GM23338 (cell line): ENCODE measurements at regions not wholly inside any gene's neighbourhood (a gene's known extent, or its start where the extent isn't known, plus 50 kb on each side); places are given as distances from the start of the nearest gene placed in this dataset.
A peak's percentile ranks its signal among the peaks of the same experiment; 100 is the strongest.

Experiments used
- ATAC-seq: fragments of 200-7000 bp; cut with Tn5 transposase; 3 replicates; pipeline ENCODE4 v1.9.1; 2020
- DNase-seq: peaks from one replicate; pipeline ENCODE4 v3.0.0-alpha.2; 2015; ENCODE audit warnings: low spot score
- H2AFZ ChIP-seq: fragments of 200-600 bp; sonication (generic); 2 replicates; pipeline ENCODE4 v1.8.0; 2016; ENCODE audit warnings: antibody characterized with exemption, mild to moderate bottlenecking, moderate library complexity
- H3F3A ChIP-seq: fragments of 200-600 bp; sonication (generic); replicated peaks from 2 replicates; pipeline ENCODE4 v1.8.0; 2017; ENCODE audit warnings: antibody characterized with exemption, mixed run types, low read depth
- H3K27ac ChIP-seq: fragments of 200-600 bp; sonication (generic); 2 replicates; pipeline ENCODE4 v1.6.1; 2016; ENCODE audit warnings: low read depth
- H3K27me3 ChIP-seq: fragments of 200-600 bp; sonication (generic); 2 replicates; pipeline ENCODE4 v1.8.0; 2016; ENCODE audit warnings: mild to moderate bottlenecking, mixed run types, moderate library complexity; ENCODE audit not compliant: insufficient read depth
- H3K36me3 ChIP-seq: fragments of 200-600 bp; sonication (generic); 2 replicates; pipeline ENCODE4 v1.8.0; 2016; ENCODE audit warnings: mild to moderate bottlenecking; ENCODE audit not compliant: insufficient read depth
- H3K4me1 ChIP-seq: fragments of 200-600 bp; sonication (generic); 2 replicates; pipeline ENCODE4 v1.8.0; 2016; ENCODE audit warnings: mild to moderate bottlenecking, moderate library complexity; ENCODE audit not compliant: insufficient read depth
- H3K4me2 ChIP-seq: fragments of 200-600 bp; sonication (generic); 2 replicates; pipeline ENCODE4 v1.7.1; 2017; ENCODE audit warnings: mixed run types
- H3K4me3 ChIP-seq: fragments of 200-600 bp; sonication (generic); 2 replicates; pipeline ENCODE4 v1.6.1; 2016; ENCODE audit warnings: mixed run types
- H3K79me2 ChIP-seq: fragments of 200-600 bp; sonication (generic); replicated peaks from 2 replicates; pipeline ENCODE4 v1.8.0; 2017; ENCODE audit warnings: mild to moderate bottlenecking; ENCODE audit not compliant: insufficient read depth
- H3K9me2 ChIP-seq: fragments of 200-600 bp; sonication (generic); 2 replicates; pipeline ENCODE4 v1.8.0; 2017; ENCODE audit not compliant: insufficient read depth
- H4K20me1 ChIP-seq: fragments of 200-600 bp; sonication (generic); replicated peaks from 2 replicates; pipeline ENCODE4 v1.8.0; 2017; ENCODE audit warnings: mild to moderate bottlenecking; ENCODE audit not compliant: insufficient read depth
- H3K27ac Mint-ChIP-seq: 2 replicates; pipeline ENCODE4 v1.8.0; 2020; ENCODE audit warnings: inconsistent platforms, mild to moderate bottlenecking, moderate library complexity, mixed read lengths
- H3K27me3 Mint-ChIP-seq: 3 replicates; pipeline ENCODE4 v1.8.0; 2022; ENCODE audit warnings: low read depth, mild to moderate bottlenecking, moderate library complexity, mixed read lengths, inconsistent platforms; ENCODE audit not compliant: insufficient read depth, poor library complexity
- H3K36me3 Mint-ChIP-seq: 3 replicates; pipeline ENCODE4 v1.8.0; 2021; ENCODE audit warnings: low read depth, mild to moderate bottlenecking, inconsistent platforms, moderate library complexity, mixed read lengths
- H3K4me1 Mint-ChIP-seq: 3 replicates; pipeline ENCODE4 v1.8.0; 2020; ENCODE audit warnings: mild to moderate bottlenecking, inconsistent platforms, mixed read lengths
- H3K4me3 Mint-ChIP-seq: 3 replicates; pipeline ENCODE4 v1.8.0; 2021; ENCODE audit warnings: moderate library complexity, mild to moderate bottlenecking, inconsistent platforms, mixed read lengths
- H3K9me3 Mint-ChIP-seq: 3 replicates; pipeline ENCODE4 v1.8.0; 2020; ENCODE audit warnings: moderate library complexity, mild to moderate bottlenecking, inconsistent platforms, mixed read lengths
- CREB1 ChIP-seq: fragments of 250-450 bp; sonication (Bioruptor Pico); IDR thresholded peaks from 2 replicates; pipeline ENCODE4 v1.5.0; 2020; ENCODE audit warnings: low read depth, mild to moderate bottlenecking, moderate library complexity
- EZH2phosphoT487 ChIP-seq: fragments of 200-600 bp; sonication (generic); IDR thresholded peaks from one replicate; pipeline ENCODE4 v1.8.1; 2018; ENCODE audit warnings: antibody characterized with exemption; ENCODE audit not compliant: unreplicated experiment
- JUNB ChIP-seq: IDR thresholded peaks from one replicate; pipeline ENCODE4 v1.6.1; 2016; ENCODE audit warnings: antibody characterized with exemption; ENCODE audit not compliant: unreplicated experiment
- POLR2AphosphoS5 ChIP-seq: IDR thresholded peaks from 2 replicates; pipeline ENCODE4 v1.6.1; 2016; ENCODE audit warnings: antibody characterized with exemption, low read depth
- ZNF114 ChIP-seq: fragments of 250-450 bp; sonication (Bioruptor Pico); IDR thresholded peaks from 2 replicates; pipeline ENCODE4 v1.5.0; 2020; ENCODE audit warnings: mild to moderate bottlenecking, moderate library complexity
- TF ChIP-seq, protein P1 (sequence below): fragments of 250-450 bp; sonication (Bioruptor Pico); IDR thresholded peaks from 2 replicates; pipeline ENCODE4 v1.5.0; 2020; ENCODE audit warnings: mild to moderate bottlenecking, moderate library complexity
- TF ChIP-seq, protein P2 (sequence below), 2 experiments: fragments of 200-600 bp in 1 of 2; sonication (generic) in 1 of 2; conservative IDR thresholded peaks; 2 replicates each; pipeline versions ENCODE4 v1.5.1 to v1.6.1; 2016 to 2017; ENCODE audit warnings: antibody characterized with exemption in 2 of 2, low read depth in 2 of 2, mild to moderate bottlenecking in 2 of 2, moderate library complexity in 1 of 2

DNA sequence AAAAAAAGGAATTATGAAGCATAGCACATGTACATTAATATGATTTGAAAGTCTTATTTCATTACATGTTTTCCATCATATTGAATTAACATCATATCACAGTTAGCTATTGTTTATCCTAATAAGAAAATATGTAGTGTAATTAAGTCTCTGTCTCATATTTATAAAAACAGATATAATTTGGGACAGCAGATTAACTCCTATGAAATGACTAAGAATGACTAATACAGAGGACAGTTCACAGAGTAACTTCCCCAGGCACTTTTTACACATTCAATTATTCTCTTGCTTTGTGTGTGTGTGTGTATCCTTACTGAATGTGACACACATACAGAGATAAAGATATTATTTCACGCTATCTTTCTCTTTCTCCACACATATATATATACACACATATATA, 2400.9 kb upstream of the C9orf72 start (continued):
- TF ChIP-seq, protein P1, sequence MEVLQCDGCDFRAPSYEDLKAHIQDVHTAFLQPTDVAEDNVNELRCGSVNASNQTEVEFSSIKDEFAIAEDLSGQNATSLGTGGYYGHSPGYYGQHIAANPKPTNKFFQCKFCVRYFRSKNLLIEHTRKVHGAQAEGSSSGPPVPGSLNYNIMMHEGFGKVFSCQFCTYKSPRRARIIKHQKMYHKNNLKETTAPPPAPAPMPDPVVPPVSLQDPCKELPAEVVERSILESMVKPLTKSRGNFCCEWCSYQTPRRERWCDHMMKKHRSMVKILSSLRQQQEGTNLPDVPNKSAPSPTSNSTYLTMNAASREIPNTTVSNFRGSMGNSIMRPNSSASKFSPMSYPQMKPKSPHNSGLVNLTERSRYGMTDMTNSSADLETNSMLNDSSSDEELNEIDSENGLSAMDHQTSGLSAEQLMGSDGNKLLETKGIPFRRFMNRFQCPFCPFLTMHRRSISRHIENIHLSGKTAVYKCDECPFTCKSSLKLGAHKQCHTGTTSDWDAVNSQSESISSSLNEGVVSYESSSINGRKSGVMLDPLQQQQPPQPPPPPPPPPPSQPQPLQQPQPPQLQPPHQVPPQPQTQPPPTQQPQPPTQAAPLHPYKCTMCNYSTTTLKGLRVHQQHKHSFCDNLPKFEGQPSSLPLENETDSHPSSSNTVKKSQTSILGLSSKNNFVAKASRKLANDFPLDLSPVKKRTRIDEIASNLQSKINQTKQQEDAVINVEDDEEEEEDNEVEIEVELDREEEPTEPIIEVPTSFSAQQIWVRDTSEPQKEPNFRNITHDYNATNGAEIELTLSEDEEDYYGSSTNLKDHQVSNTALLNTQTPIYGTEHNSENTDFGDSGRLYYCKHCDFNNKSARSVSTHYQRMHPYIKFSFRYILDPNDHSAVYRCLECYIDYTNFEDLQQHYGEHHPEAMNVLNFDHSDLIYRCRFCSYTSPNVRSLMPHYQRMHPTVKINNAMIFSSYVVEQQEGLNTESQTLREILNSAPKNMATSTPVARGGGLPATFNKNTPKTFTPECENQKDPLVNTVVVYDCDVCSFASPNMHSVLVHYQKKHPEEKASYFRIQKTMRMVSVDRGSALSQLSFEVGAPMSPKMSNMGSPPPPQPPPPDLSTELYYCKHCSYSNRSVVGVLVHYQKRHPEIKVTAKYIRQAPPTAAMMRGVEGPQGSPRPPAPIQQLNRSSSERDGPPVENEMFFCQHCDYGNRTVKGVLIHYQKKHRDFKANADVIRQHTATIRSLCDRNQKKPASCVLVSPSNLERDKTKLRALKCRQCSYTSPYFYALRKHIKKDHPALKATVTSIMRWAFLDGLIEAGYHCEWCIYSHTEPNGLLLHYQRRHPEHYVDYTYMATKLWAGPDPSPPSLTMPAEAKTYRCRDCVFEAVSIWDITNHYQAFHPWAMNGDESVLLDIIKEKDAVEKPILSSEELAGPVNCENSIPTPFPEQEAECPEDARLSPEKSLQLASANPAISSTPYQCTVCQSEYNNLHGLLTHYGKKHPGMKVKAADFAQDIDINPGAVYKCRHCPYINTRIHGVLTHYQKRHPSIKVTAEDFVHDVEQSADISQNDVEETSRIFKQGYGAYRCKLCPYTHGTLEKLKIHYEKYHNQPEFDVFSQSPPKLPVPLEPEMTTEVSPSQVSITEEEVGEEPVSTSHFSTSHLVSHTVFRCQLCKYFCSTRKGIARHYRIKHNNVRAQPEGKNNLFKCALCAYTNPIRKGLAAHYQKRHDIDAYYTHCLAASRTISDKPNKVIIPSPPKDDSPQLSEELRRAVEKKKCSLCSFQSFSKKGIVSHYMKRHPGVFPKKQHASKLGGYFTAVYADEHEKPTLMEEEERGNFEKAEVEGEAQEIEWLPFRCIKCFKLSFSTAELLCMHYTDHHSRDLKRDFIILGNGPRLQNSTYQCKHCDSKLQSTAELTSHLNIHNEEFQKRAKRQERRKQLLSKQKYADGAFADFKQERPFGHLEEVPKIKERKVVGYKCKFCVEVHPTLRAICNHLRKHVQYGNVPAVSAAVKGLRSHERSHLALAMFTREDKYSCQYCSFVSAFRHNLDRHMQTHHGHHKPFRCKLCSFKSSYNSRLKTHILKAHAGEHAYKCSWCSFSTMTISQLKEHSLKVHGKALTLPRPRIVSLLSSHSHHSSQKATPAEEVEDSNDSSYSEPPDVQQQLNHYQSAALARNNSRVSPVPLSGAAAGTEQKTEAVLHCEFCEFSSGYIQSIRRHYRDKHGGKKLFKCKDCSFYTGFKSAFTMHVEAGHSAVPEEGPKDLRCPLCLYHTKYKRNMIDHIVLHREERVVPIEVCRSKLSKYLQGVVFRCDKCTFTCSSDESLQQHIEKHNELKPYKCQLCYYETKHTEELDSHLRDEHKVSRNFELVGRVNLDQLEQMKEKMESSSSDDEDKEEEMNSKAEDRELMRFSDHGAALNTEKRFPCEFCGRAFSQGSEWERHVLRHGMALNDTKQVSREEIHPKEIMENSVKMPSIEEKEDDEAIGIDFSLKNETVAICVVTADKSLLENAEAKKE (CRISPR knock-in tag), result no peak
- TF ChIP-seq JUNB (no peak), POLR2AphosphoS5 (no peak), CREB1 (CRISPR knock-in tag) (no peak), ZNF114 (CRISPR knock-in tag) (no peak)
- TF ChIP-seq, protein P2, sequence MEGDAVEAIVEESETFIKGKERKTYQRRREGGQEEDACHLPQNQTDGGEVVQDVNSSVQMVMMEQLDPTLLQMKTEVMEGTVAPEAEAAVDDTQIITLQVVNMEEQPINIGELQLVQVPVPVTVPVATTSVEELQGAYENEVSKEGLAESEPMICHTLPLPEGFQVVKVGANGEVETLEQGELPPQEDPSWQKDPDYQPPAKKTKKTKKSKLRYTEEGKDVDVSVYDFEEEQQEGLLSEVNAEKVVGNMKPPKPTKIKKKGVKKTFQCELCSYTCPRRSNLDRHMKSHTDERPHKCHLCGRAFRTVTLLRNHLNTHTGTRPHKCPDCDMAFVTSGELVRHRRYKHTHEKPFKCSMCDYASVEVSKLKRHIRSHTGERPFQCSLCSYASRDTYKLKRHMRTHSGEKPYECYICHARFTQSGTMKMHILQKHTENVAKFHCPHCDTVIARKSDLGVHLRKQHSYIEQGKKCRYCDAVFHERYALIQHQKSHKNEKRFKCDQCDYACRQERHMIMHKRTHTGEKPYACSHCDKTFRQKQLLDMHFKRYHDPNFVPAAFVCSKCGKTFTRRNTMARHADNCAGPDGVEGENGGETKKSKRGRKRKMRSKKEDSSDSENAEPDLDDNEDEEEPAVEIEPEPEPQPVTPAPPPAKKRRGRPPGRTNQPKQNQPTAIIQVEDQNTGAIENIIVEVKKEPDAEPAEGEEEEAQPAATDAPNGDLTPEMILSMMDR (conservative IDR thresholded peaks at IDR 0.05; ENCODE audit: low read depth in 2 of 2), result no peak

DNA sequence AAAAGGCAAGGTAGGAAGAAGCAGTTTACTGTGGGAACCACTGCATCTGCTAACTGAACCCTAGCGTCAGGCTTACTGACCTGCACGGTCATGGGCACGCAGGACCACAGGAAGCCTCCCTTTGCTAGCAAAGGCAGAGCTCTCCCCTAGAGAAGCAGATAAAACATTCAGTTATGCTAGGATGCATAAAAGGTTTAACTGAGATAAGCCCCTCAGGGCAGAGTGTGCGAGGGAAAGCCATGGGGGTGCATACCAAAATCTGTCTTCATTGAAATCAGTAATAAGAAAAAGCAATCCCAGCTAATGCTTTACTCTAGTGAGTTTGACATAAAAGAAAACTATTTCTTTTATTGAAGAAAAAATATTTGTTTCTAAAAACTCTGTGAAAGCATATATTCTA, 2403.7 kb upstream of the C9orf72 start:
- no peaks in the 10 kb centered on the region for H3K9me2 ChIP-seq
- H3K27ac Mint-ChIP-seq, result no peak overlapping the region
- TF ChIP-seq EZH2phosphoT487 (no peak), JUNB (no peak)
- no peaks in the 10 kb centered on the region for H3F3A ChIP-seq
- no peak overlapping the region for H3K4me3 Mint-ChIP-seq
- H3K27me3 ChIP-seq, result no peaks in the 10 kb centered on the region
- H3K27ac ChIP-seq, result no peak overlapping the region
- no peaks in the 10 kb centered on the region for H3K27me3 Mint-ChIP-seq
- no peak overlapping the region for H3K4me3 ChIP-seq
- H3K9me3 Mint-ChIP-seq, result no peaks in the 10 kb centered on the region
- H4K20me1 ChIP-seq, result no peaks in the 10 kb centered on the region
- no peak overlapping the region for H3K4me2 ChIP-seq
- DNase-seq (peak; percentile 6), ATAC-seq (no peak)
- no peaks in the 10 kb centered on the region for H3K36me3 Mint-ChIP-seq
- no peaks in the 10 kb centered on the region for H3K4me1 ChIP-seq
- H3K36me3 ChIP-seq, result no peaks in the 10 kb centered on the region
- peak overlapping the region; percentile 79; the same call in 1 of the 2 replicates for H2AFZ ChIP-seq
- H3K79me2 ChIP-seq, result no peaks in the 10 kb centered on the region
- no peaks in the 10 kb centered on the region for H3K4me1 Mint-ChIP-seq
